Type B pancreatic cell (in vitro differentiated cells): ENCODE measurements at regions not wholly inside any gene's neighbourhood (a gene's known extent, or its start where the extent isn't known, plus 50 kb on each side); places are given as distances from the start of the nearest gene placed in this dataset.

Experiments
- DNase-seq: peaks from one replicate; pipeline ENCODE4 v3.0.0; 2021; ENCODE audit warnings: mixed read lengths; ENCODE audit not compliant: unreplicated experiment; ENCODE audit errors: extremely low spot score
- H3K27ac Mint-ChIP-seq: 2 replicates; pipeline ENCODE4 v1.8.0; 2021; ENCODE audit warnings: mild to moderate bottlenecking, mixed read lengths
- H3K27me3 Mint-ChIP-seq: 2 replicates; pipeline ENCODE4 v1.8.0; 2021; ENCODE audit warnings: mixed read lengths
- H3K36me3 Mint-ChIP-seq: 2 replicates; pipeline ENCODE4 v1.8.0; 2021; ENCODE audit warnings: mixed read lengths
- H3K4me1 Mint-ChIP-seq: one replicate; pipeline ENCODE4 v1.8.0; 2021; ENCODE audit warnings: mixed read lengths; ENCODE audit not compliant: unreplicated experiment
- H3K4me3 Mint-ChIP-seq: 2 replicates; pipeline ENCODE4 v1.8.0; 2021; ENCODE audit warnings: mild to moderate bottlenecking, mixed read lengths
- H3K9me3 Mint-ChIP-seq: 2 replicates; pipeline ENCODE4 v1.8.0; 2021; ENCODE audit warnings: mixed read lengths
- CTCF ChIP-seq: fragments of 200-600 bp; sonication (generic); conservative IDR thresholded peaks from 2 replicates; pipeline ENCODE4 v1.5.0; 2021; ENCODE audit warnings: antibody characterized with exemption, mild to moderate bottlenecking

GRCh38 chr7:109021390-109021789 is 451.7 kb downstream of the DNAJB9 start:
- Mint-ChIP-seq H3K4me1 (no peaks in the 10 kb centered on the region), H3K9me3 (no peaks in the 10 kb centered on the region), H3K36me3 (no peaks in the 10 kb centered on the region), H3K27ac (no peak overlapping the region), H3K27me3 (no peaks in the 10 kb centered on the region), H3K4me3 (no peak overlapping the region)
- TF ChIP-seq CTCF: no peak
- no peak for DNase-seq

DNA sequence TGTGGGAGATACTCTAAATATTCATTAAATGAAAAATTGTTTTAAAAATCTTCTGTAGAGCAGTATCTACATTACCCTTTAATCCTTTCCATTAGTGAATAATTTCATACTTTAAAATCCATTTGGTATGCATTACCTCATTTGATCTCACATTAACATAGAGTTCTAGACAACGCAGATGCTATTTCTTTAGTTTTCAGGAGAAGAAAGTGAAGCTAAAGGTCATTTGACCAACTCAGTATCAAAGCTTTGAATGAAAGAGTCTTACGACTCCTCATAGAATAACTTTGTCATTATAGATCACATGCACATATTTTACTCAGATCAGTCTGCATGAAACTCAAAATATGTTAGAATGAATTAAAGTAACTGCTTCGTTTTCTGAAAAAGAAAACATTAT is 460.2 kb downstream of the DNAJB9 start:
- no peaks in the 10 kb centered on the region for H3K36me3 Mint-ChIP-seq
- H3K27ac Mint-ChIP-seq: no peak overlapping the region
- H3K4me3 Mint-ChIP-seq: no peak overlapping the region
- no peak for DNase-seq
- H3K27me3 Mint-ChIP-seq: no peaks in the 10 kb centered on the region
- no peaks in the 10 kb centered on the region for H3K4me1 Mint-ChIP-seq
- TF ChIP-seq CTCF: no peak
- no peaks in the 10 kb centered on the region for H3K9me3 Mint-ChIP-seq

- Mint-ChIP-seq H3K27me3 (no peaks in the 10 kb centered on the region), H3K9me3 (no peaks in the 10 kb centered on the region), H3K4me1 (no peaks in the 10 kb centered on the region), H3K27ac (no peak overlapping the region), H3K4me3 (no peak overlapping the region), H3K36me3 (no peaks in the 10 kb centered on the region)
- DNase-seq: no peak
- TF ChIP-seq CTCF: no peak
These were observed 475.0 kb downstream of the DNAJB9 start for GRCh38 chr7:109044691-109045090.

- no peak overlapping the region for H3K27ac Mint-ChIP-seq
- H3K27me3 Mint-ChIP-seq: no peaks in the 10 kb centered on the region
- no peaks in the 10 kb centered on the region for H3K36me3 Mint-ChIP-seq
- H3K4me1 Mint-ChIP-seq: no peaks in the 10 kb centered on the region
- no peak overlapping the region for H3K4me3 Mint-ChIP-seq
- no peak for TF ChIP-seq CTCF
- H3K9me3 Mint-ChIP-seq: no peaks in the 10 kb centered on the region
- no peak for DNase-seq
These were observed 479.7 kb downstream of the DNAJB9 start for GRCh38 chr7:109049366-109049765.

DNA sequence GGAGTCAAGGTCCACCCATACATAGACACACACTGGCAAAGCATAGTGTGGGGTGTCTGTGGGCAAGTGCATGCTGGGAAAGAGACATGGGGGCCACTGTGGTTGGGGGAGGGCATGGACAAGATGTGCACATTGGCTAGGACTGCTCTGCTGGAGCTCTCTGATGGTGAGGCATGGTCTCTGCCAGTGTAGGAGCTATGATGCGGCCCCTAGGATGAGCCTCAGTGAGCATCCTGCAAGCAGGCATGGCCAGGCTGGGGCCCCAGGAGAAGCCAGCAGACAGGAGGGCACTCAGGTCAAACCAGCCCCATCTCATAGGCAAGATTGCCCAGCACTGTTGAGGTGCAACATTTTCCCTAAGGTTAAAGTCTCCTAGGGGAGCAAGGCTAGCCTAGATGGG is 489.4 kb downstream of the DNAJB9 start:
- TF ChIP-seq CTCF: no peak
- Mint-ChIP-seq H3K36me3 (no peaks in the 10 kb centered on the region), H3K4me1 (no peaks in the 10 kb centered on the region), H3K27ac (no peak overlapping the region), H3K4me3 (no peak overlapping the region), H3K9me3 (no peaks in the 10 kb centered on the region), H3K27me3 (no peaks in the 10 kb centered on the region)
- no peak for DNase-seq

DNA sequence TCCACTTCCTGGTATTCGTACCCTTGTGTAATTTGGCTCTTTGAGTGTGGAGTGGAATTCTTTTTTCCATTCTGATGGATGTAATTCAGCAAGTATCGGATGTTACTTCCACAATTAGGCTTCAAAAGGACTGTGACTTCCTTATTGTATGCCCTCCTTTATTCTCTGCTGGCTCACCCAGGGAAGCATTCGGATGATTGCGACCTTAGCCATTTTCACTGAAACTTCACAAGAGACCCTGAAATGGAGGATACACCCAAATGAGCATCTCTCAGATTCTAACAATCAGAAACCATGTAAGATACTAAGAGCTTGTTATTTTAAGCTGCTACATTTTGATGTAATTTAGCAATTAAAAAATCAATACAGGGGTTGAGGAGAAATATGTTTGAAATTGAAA is 493.1 kb downstream of the DNAJB9 start:
- DNase-seq: no peak
- Mint-ChIP-seq H3K27ac (no peak overlapping the region), H3K9me3 (no peaks in the 10 kb centered on the region), H3K4me3 (no peak overlapping the region), H3K27me3 (no peaks in the 10 kb centered on the region), H3K4me1 (no peaks in the 10 kb centered on the region), H3K36me3 (no peaks in the 10 kb centered on the region)
- TF ChIP-seq CTCF: no peak
